ENCODE measurements at regions not wholly inside any gene's neighbourhood (a gene's known extent, or its start where the extent isn't known, plus 50 kb on each side); places are given as distances from the start of the nearest gene placed in this dataset.

DNA sequence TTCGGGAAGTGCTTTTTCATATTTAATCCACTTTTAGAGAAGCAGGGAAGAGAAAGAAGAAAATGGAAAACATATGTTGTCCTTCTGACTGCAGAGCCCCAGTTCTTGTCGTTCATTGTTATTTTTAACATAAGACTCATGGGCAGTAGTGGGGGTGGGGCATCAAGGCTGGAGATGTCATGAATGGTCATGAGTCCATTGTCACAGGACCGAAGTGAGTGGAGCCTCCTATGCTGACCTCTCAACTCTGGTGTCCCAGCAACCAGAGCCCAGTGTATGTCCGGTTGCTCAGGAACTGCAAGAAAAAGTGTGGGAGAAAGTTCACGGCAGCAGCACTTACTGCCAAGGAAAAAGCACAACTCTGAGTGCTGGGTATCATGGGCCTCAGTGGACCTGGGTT, 108.6 kb downstream of the BANF2 start:
- WGBS = 48% methylated on average over 5 of the region's 5 CpGs
- TF ChIP-seq POLR2AphosphoS5 (IDR thresholded peaks at IDR 0.05) (no peak), POLR2A (IDR thresholded peaks at IDR 0.05) (no peak), EP300 (IDR thresholded peaks at IDR 0.05) (no peak)
- TF ChIP-seq, protein P1, sequence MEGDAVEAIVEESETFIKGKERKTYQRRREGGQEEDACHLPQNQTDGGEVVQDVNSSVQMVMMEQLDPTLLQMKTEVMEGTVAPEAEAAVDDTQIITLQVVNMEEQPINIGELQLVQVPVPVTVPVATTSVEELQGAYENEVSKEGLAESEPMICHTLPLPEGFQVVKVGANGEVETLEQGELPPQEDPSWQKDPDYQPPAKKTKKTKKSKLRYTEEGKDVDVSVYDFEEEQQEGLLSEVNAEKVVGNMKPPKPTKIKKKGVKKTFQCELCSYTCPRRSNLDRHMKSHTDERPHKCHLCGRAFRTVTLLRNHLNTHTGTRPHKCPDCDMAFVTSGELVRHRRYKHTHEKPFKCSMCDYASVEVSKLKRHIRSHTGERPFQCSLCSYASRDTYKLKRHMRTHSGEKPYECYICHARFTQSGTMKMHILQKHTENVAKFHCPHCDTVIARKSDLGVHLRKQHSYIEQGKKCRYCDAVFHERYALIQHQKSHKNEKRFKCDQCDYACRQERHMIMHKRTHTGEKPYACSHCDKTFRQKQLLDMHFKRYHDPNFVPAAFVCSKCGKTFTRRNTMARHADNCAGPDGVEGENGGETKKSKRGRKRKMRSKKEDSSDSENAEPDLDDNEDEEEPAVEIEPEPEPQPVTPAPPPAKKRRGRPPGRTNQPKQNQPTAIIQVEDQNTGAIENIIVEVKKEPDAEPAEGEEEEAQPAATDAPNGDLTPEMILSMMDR (IDR thresholded peaks at IDR 0.05) = no peak
- peak overlapping the region; percentile 36 for H3K27ac ChIP-seq

DNA sequence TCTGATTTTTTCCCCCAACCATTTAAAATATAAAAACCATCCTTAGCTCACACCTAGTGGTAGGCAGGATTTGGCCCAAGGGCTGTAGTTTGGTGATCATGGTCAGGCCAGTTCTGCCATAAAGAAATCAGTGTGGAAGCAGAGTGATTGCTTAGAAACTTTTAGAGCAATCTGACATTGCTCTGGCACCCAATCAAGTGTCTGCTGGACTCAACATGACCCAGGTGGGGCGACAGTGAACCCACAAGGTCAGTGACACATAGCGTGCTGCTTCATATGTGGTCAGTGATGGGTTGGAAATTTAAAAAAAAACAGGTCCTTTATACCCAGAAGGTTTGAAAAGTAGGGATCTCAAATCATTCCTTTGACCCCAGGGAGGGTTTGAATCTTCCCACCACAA, 107.9 kb downstream of the BANF2 start:
- no peaks in the 10 kb centered on the region for H3K27me3 ChIP-seq
- H3K9me3 ChIP-seq = no peaks in the 10 kb centered on the region
- H3K36me3 ChIP-seq = no peaks in the 10 kb centered on the region
- no peak for DNase-seq (ENCODE audit: low spot score in 2 of 2)
- H3K4me3 ChIP-seq = no peak overlapping the region
- TF ChIP-seq, protein P1 (IDR thresholded peaks at IDR 0.05) = no peak
- no peak for TF ChIP-seq POLR2A (IDR thresholded peaks at IDR 0.05)
- peaks cover 29% of the 10 kb centered on the region for H3K4me1 ChIP-seq
- 66% methylated on average over 2 of the region's 2 CpGs for WGBS
- peak overlapping the region; percentile 70 for H3K27ac ChIP-seq

More for the DNA sequence above, 108.6 kb downstream of the BANF2 start:
- Histone ChIP-seq H3K4me1 (peaks cover 29% of the 10 kb centered on the region), H3K36me3 (no peaks in the 10 kb centered on the region), H3K4me3 (no peak overlapping the region), H3K9me3 (no peaks in the 10 kb centered on the region), H3K27me3 (no peaks in the 10 kb centered on the region)
- DNase-seq (ENCODE audit: low spot score in 2 of 2) = peak in 1 of 2 donors; percentile 76

DNA sequence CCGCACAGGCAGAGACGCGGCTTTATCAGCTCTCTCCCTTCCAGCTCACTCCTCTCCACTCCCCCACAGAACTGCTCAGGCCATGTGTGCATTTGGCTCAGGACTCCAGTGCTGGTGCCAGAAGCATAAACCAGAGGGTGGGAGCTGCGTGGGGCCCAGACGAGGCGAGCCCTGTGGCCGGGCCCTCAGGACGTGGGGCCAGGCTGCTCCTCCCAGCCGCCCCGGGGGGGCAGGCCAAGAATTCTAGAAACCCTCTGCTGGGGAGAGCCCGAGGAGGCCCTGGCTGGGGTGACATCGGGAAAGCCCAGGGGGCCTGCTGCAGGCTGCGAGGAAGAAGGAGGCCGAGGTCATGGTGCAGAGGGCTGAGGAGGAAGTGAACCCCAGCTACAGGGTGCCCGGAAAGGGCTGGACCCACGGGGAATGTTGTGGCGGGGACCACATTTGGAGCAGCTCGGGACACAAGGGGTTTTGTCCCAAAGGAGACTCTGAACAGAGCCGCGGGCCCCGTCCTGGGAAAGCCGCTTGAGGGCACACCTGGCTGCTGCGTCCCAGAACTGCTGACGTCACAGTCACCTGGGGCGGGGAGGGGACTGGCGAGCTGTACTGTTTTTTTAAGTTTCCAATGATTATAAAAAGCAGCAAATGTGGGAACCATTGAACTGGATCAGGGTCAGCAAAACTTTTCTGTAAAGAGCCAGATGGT, 107.1 kb downstream of the BANF2 start:
- Histone ChIP-seq H3K27me3 (no peaks in the 10 kb centered on the region), H3K4me1 (peaks cover 29% of the 10 kb centered on the region), H3K9me3 (no peaks in the 10 kb centered on the region), H3K36me3 (no peaks in the 10 kb centered on the region), H3K4me3 (no peak overlapping the region), H3K27ac (peak overlapping the region; percentile 70)
- DNase-seq (ENCODE audit: low spot score in 2 of 2) = peak; percentile 81 to 86
- no peak for TF ChIP-seq POLR2AphosphoS5 (IDR thresholded peaks at IDR 0.05)
- peak in 1 of 2 donors; percentile 5 for TF ChIP-seq POLR2A (IDR thresholded peaks at IDR 0.05)
- 37% methylated on average over 19 of the region's 26 CpGs for WGBS

DNA sequence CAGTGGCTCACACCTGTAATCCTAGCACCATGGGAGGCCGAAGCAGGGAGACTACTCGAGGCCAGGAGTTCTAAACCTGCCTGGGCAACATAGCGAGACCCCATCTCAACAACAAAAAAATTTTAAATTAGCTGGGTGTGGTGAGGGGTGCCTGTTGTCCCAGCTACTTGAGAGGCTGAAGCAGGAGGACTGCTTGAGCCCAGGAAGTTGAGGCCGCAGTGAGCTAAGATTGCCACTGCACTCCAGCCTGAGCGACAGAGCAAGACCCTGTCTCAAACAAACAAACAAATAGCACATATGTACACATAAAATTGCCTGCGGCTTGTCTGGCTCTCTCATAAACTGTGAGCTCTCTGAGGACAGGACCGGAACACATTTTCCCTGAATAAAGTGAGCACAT, 106.3 kb downstream of the BANF2 start:
- Histone ChIP-seq H3K4me3 (no peak overlapping the region), H3K27ac (peak overlapping the region; percentile 70), H3K27me3 (no peaks in the 10 kb centered on the region), H3K4me1 (peaks cover 29% of the 10 kb centered on the region), H3K36me3 (no peaks in the 10 kb centered on the region), H3K9me3 (no peaks in the 10 kb centered on the region)
- DNase-seq (ENCODE audit: low spot score in 2 of 2) = no peak
- TF ChIP-seq POLR2AphosphoS5 (IDR thresholded peaks at IDR 0.05) = no peak
- TF ChIP-seq EP300 (IDR thresholded peaks at IDR 0.05) = no peak
- TF ChIP-seq, protein P1 (IDR thresholded peaks at IDR 0.05) = no peak
- no peak for TF ChIP-seq POLR2A (IDR thresholded peaks at IDR 0.05)
- WGBS = 85% methylated on average over 7 of the region's 7 CpGs

DNA sequence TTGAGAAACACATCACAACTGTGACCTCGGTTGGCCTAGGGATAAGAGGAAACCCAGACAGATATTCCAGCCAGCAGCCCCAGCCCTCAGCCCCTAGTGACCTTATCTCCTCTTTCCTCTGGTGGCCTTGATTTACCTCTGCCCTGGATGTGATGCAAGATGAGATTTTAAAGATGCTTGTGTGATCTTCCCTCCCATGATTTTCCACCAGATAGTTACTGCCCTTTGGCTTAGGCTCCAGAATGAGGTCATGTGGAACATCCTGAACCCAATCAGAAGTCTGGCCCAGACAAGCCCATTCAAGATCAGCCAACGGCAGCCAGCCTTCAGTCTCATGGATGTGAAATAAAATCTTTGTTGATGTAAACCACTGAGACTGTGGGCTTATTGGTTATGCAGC, 104.0 kb downstream of the BANF2 start:
- H3K36me3 ChIP-seq = no peaks in the 10 kb centered on the region
- no peaks in the 10 kb centered on the region for H3K27me3 ChIP-seq
- 81% methylated on average over 2 of the region's 2 CpGs for WGBS
- no peak for DNase-seq (ENCODE audit: low spot score in 2 of 2)
- no peak overlapping the region for H3K4me3 ChIP-seq
- H3K4me1 ChIP-seq = peaks cover 22% of the 10 kb centered on the region
- TF ChIP-seq POLR2AphosphoS5 (IDR thresholded peaks at IDR 0.05) (no peak), EP300 (IDR thresholded peaks at IDR 0.05) (no peak), POLR2A (IDR thresholded peaks at IDR 0.05) (no peak)
- TF ChIP-seq, protein P1 (IDR thresholded peaks at IDR 0.05) = no peak
- H3K27ac ChIP-seq = no peak overlapping the region
- no peaks in the 10 kb centered on the region for H3K9me3 ChIP-seq

All from suprapubic skin (tissue), 4 donors.